Activated CD4-positive, alpha-beta T cell treated with anti-CD3 and anti-CD28 coated beads, Interleukin-2, Interleukin-6, amounts not matched to agents 100 ng/mL and 50 ng/mL, durations not matched to agents 16 hours and 8 hours (primary cell): ENCODE measurements at regions not wholly inside any gene's neighbourhood (a gene's known extent, or its start where the extent isn't known, plus 50 kb on each side); places are given as distances from the start of the nearest gene placed in this dataset.

ENCODE experiments used
- DNase-seq: peaks from one replicate; pipeline ENCODE4 v3.0.0-alpha.2; 2020

DNA sequence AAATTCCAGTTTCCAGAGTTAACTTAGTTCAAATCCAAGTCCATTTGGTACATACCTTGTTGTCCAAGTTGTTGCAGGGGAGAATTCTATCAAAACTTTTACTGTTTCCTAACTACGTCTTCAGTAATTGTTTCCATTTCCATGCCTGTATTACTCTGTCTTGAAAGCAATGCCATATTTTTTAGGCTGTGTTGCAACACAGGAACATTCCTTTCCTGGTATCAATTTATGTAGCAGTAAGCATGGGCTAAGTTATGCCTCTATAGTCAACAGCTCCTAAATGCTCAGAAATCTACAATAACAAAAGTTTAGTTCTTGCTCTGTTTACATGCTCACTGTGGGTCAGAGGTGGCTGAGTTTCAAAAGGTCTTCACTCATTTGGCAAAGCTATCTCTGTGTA lies 1943.8 kb upstream of the PIK3C3 start:
- no peak for DNase-seq

DNA sequence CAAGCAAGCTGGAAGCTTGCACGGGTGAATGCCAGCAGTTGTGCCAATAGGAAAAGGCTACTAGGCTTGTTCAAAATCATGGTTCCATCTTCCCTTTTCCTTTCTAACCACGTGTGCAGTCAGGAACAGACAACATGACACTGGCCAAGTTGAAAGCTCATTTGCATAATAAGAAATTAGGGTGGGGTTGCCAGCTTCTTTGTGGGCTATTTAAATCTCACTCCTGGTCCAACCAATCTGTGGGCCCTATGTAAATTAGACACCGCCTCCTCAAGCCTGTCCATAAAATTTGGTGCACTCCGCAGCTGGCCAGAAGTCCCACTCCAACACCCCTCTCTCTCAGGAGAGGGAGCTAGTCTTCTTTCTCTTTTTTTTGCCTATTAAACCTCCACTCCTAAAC lies 1948.4 kb upstream of the PIK3C3 start:
- no peak for DNase-seq

DNA sequence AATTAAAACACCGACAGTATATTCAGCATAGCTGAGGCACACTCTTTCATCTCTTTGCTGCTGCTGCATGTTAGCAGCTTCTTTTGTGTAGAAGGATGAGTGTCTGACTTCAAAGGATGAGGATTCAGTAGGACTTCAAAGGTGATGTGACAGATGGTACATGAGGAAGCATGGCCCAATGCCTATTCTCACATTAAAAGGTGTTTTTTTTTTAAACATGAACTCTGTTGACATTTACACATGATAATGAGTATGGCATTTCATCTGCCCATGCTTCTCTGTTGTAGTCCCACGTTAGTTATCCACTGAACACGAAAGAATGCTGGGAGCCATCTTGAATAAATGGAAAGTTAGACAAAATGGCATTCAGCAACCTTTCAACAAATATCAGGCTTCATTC lies 1950.8 kb upstream of the PIK3C3 start:
- DNase-seq: no peak

DNA sequence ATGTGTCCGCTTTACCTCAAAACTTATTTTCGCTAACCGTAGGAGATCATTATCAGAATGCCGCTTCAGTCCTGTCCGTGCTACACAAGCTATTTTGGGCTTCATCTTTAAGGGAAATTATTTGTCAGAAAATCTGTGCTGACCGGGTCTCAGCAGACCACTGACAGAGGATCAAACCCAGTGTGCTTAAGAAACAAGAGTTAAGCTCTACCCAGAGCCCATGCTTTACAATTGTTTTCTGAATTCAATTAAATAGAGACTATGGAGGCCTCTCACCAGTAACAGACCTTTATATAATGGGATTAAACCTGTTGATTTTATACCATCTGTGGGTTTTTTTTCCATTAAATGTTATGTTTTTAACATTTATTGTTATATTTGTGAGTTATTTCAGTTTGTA lies 1956.7 kb upstream of the PIK3C3 start:
- no peak for DNase-seq

DNA sequence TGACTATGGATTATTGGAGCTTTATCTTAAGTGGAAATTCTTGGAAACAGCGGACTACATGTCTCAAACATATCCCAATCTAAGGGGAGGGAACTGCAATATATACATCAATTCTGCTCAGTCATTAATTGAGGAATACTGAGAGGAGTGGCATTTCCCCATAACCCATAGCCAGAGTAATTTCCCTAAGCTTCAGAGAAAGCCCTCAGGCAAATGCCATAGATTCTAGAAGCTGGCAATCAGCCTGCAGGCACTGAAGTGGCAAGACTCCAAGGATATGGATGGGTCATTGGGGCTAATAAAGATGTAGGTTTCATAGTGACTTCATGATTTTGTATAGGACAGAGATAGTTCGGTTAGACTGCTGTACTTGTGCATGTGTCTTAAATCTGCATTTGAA lies 1960.5 kb upstream of the PIK3C3 start:
- no peak for DNase-seq

DNA sequence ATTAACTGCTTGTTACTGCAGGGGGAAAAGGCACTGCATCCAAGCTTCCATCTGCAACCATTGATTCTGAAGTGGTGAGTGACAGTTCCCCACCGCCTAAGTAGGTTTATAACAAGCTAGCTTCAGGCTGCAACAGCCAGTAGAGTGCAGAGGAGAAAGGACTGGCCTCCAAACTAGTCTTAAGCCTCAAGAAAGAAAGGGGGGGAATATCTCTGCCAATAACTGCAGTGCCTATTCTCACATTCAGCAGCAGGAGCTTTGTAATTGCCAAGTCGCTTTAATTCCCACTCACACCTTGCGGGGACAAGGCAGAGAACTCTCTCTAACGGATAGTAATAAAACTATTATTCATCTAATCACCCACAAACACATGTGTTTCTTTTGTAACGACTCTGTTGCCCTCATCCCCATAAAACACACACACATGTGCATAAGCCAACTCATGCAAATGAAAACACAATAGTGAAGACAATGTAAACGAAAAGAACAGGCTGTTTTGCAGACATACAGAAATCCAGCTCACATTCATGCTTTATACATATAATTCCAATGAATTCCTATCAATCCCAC lies 1963.3 kb upstream of the PIK3C3 start:
- no peak for DNase-seq

DNA sequence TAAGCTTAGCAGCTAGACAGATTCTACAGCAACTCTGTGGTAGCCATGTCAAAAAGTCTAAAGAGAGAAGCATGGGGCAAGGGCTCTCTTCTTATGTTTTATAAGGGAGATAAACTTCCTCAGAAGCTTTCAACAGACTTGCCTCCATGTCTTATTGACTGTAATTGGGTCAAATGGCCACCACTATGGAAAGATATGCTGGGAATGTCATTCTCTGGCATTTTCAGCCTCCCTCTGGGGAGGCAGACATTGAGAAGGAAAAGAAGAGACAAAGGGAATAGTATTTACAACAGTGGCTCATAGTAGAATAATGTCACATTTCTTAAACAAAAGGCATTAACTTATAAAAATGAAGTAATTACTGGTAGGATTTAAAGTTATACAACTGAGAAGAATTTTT lies 1964.5 kb upstream of the PIK3C3 start:
- no peak for DNase-seq

DNA sequence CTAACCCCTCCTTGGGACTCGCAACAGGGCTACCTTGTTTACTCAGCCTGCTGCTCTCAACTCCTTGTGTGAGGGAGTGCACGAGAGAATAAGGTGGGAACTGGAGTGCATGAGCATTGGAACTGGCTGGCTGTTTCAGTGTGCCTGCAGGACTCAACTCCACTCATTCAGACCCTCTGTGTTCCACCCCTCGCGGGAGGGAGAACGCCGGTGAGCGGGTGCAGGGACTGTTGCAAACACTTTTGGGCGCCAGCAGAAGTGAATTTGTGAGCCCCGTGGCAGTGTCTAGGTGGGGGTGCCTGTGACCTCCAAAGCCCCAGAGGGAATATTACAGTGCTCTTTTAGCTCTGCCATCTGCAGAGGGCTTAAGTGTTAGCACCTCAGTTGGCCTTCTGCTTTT lies 1978.3 kb upstream of the PIK3C3 start:
- no peak for DNase-seq

DNA sequence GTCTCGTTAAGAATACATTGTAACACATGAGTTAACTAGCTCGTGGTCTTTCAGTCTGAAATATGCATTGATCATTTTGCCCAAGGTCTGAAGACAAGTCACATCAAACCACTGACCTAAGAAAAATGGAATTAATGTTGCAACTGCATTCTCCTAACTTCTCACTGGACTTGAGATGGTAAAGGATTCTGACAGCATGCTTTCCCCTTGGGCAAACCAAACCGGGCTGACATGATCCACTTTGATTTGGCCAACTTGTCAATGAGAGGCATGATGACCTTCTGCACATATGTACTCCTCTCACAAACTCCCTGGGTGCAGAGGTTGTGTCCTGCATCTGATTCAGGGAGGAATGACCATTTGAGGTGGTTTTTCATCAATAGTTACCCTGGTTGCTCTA lies 1982.5 kb upstream of the PIK3C3 start:
- DNase-seq: no peak

DNA sequence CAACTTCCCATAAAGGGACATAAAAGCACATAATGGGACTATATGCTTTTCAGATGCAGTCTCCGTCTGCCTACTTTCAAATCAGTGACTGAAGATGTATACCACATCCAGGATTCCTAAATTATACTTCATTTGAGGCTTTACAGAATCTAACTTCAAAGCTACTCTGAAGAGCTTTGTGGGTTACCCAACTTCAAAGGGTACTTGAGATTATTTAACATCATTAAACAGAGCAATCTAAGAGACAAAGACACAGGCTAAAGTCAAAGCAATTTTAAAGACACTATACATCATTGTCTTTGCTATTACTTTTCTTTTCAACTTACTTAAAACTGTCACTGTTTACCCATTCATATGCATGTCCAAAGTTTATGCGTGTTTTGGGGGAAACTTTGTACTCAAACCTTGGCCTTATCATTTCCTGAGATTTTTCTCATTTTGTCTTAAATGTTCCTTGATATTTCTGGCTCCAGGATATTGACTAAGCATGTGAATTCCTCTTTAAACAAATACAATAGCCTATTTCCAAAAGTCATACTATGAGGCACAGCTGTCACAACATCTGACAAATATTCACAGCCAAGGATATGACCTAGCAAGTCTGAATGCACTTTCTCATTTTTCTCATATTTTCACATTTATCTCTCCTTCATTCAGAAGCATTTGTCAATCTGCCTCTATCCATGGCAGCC lies 1985.1 kb upstream of the PIK3C3 start:
- no peak for DNase-seq

DNA sequence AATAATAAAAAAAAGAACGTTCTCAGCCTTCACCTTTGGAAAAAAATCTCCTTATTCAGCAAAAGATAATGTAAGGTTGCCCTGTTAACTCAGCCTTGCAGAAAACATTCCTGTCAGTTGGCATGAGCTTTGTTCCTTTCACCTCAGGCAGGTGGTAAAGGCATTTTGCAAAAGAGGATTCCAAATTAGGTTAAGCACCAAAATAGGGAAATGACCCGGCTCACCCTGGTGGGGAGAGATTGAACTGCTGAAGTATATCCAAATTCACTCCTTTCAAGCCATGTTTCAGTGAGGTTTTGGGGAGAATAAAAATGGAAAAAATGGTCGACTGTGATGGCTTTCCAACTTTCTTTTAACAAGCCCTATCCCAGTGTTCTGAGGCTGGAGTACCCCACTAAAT lies 1988.8 kb upstream of the PIK3C3 start:
- DNase-seq: no peak

DNA sequence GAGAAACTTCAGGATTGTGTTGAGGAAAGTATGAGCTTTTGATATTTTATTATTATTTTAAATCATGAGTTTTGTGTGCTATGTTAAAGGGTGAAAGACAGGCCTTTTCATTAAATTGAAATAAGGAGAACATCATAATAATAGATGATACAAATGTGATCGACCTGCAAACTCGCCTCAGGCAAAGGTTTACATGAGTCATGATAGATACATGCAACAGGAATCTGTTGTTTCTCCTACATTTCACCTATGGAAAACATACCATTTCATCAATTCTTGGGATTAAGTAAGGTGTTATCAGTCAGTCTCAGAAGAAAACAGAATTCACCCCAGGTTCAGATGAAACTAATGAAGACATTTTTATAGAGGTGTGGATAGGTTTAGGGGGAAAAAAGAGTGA lies 1992.5 kb upstream of the PIK3C3 start:
- no peak for DNase-seq

DNA sequence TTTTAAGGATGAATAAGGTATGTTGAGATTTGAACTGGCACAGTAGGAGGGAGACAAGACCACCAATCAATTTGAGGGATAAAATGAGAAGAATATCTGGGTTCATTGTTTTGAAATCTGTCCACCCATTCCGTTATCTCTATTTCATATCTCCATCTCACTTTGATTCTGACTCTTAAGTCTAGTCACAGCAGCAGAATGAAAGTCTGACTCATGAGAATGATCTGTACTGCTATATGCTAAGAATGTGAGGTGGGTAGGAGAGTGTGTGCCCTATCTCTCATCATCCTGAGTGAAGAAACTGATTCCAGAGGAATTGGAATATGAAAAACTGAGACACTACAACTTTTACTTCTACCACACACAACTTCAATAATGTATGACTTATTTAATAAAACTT lies 1994.5 kb upstream of the PIK3C3 start:
- no peak for DNase-seq

DNA sequence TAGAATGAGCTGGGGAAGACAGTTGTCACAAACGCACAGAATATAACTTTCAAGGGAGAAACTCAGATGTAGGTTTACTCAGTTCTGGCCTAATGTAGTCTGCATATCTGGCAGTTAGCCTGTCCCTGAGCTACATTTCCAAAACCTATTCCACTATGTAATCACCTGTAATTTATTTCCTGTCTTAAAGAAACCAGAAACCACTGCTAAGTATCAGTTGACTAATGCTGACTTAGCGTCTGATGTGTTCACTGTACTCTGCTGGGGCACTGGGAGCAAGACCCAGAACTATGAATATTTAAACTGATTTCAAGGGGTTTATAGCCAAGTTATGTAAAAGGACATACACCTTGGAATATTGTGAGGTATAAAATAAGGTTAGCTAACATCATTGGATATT lies 1995.2 kb upstream of the PIK3C3 start:
- no peak for DNase-seq

DNA sequence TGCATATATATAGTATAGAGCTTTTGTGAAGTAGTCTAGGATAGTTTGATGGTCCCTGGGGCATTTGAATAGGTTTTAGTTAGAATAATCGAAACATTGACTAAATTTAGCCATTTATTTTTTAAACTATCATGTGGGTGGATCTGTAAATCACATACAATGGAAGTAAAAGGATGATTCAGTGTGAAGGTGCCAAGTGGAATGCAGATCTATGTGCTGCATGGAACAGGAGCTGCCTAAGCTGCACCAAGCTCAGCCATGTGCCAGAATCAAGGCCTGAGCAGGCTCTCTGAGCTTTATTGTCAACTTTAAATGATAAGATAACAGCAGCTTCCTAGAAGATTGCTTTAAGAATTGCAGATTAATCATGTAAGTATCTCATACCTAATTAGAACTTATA lies 1996.2 kb upstream of the PIK3C3 start:
- DNase-seq: no peak

DNA sequence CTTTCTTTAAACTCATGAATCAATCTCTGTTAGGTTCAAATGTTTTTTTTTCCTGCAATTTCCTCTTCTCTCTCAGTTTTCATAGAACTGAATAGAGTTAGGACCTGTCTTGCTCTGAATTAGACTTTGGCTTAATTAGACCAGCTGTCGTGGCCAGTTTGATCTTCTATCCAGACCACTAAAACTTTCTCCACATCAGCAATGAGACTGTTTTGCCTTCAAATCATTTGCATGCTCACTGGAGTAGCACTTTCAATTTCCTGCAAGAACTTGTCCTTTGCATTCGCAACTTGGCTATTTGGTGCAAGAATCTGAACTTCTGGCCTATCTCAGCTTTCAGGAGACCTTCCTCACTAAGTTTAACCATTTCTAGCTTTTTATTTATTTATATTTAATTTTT lies 2002.2 kb upstream of the PIK3C3 start:
- DNase-seq: no peak

DNA sequence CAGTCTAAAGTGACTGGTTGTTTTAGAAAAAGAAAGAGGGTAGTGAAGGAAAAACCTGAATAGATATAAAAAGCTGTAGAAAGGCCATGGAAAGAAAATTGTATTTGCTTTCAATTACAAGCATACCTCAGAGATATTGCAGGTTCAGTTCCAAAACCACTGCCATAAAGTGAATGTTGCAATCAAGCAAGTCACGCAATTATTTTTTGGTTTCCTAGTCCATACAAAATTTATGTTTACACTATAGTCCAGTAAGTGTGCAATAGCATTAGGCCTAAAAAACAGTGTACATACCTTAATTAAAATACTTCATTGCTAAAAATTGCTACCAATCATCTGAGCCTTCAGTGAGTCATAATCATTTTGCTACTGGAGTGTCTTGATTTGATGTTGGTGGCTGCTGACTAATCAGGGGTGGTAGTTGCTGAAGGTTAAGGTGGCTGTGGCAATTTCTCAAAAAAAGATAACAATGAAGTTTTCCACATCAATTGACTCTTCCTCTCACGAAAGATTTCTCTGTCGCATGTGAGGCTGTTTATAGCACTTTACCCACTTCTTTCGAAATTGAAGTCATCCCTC lies 2003.8 kb upstream of the PIK3C3 start:
- no peak for DNase-seq

DNA sequence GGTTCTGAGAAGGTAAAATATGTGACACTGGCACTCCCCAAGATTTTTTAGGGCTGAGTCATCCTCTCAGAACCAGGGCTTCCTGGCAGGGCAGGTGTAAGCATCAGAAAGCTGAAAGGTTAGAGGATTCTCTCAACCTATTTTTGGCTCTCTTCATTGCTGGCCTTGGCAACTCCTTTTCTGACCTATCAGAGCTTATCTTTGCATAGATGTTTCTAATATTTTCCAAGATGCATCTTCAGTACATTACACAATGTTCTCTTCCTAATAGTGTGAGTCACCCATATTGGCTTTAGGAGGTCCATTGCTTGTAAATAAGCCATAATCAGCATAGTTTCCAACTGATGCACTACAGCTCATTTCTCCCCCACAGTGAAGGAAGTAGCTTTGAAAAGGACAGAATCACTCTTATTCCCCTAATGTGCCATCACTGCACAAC lies 2008.4 kb upstream of the PIK3C3 start:
- no peak for DNase-seq

DNA sequence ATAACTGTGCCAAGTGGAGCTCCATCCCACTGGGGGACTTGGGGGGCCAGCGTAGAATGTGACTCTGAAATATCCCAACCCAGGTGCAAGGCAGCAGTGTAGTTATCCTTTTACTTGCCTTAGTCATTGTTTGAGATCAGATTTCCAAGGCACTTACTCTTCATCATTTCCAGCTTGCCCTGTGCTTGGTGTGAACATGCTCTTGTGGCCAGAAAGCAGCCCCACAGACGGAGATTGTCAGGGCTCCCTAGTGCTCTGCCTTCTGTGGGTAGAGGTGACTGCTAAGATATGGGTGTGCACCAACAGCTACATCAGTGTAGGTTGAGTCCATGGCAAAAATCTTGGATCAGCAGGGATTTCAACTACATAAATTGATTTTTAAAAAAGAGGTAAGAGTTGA lies 2010.0 kb upstream of the PIK3C3 start:
- no peak for DNase-seq

DNA sequence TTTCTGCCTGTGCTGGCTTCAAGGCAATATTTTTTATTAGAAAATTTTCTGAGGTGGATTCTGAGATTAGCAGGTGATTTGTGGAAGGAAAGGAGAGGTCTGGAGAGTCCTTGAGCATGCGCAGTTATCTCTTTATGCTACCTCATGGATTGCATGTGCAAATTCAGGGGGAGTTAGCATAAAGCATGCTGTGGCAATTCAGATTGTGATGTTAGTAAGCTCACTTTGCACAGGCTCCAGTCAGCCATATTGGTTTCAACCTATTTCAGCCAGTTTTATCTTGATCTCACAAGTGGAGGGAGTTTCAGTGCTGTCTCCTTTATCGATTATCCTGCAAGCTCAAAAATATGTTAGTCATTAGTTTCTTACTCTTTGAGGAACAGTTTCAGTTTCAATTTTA lies 2012.3 kb upstream of the PIK3C3 start:
- DNase-seq: no peak

DNA sequence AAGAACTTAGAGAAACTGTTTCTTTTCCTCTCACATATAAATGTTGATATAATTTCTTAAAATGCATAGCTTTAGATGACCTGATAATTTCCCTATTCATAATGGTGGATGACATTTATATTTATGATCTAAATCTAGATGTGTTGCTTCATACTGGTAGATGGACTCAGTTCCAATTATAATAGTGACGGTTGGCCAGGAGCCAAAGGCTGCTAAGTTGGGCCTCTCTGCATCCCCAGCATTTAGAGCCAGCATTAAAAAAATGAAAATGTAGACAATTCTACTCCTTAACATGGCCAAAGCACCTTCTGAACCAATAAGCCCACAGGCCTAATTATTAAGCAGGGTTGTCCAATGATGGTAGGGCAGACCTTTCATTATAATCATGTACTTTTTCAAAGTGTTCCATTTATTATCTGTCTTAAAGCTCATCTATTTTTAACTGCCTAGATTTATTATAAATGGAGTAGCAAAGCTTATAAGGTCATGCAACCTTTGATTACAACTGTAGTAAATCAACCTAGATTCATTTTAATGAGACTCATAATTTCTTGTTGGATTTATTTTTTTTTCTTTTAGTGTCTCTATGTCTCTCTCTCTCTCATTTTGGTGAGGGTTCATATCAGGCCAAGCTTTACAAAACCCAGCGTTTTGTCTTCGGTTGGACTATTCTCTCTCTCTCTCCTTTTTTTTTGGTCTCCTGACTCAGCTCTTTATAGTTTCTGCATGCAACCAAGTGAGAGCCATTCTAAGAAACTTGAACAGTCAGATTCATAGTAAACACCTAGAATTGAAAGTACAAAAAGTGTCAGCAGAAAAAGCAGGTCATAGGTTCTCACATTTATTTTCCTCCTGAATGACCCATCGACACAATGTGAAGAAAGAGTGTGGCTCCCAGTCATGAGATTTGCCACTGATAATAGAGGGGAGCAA lies 2016.1 kb upstream of the PIK3C3 start:
- DNase-seq: no peak

DNA sequence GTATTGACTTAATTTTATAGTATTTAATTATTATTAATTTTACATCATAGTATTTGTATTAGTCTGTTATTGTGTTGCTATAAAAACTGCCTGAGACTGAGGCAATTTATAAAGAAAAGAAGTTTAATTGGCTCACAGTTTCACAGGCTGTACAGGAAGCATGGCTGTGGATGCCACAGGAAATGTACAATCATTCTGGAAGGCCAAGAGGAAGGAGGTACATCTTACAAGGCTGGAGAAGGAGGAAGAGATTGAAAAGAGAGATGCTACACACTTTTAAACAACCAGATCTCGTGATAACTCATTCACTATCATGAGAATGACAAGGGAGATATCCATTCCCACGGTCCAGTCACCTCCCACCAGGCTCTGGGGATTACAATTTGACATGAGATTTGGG lies 2019.4 kb upstream of the PIK3C3 start:
- no peak for DNase-seq

DNA sequence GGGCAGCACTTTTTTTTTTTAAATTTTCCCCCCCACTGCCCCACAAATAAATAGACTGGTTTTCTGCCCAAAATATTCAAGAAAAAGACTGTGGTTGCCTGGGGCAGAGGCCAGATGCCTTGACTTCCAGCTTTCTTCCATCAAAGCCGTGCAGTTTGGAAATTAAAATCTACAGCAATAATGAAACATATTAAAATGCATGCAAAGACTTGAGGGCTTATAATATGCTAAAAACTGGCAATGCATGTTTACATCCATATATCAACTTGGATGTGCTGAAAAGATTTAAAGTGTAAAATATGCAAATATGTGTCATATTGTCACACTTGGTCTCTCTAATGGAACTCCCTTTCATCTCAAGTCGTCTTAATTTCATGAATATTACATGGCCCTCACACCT lies 2036.2 kb upstream of the PIK3C3 start:
- no peak for DNase-seq
